GM19193 (cell line): ENCODE measurements at regions not wholly inside any gene's neighbourhood (a gene's known extent, or its start where the extent isn't known, plus 50 kb on each side); places are given as distances from the start of the nearest gene placed in this dataset.

Experiments used
- POLR2A ChIP-seq: IDR thresholded peaks from 4 replicates; pipeline ENCODE4 v1.6.1; 2011; ENCODE audit not compliant: insufficient read depth, insufficient read length; ENCODE audit errors: extremely low read depth

DNA sequence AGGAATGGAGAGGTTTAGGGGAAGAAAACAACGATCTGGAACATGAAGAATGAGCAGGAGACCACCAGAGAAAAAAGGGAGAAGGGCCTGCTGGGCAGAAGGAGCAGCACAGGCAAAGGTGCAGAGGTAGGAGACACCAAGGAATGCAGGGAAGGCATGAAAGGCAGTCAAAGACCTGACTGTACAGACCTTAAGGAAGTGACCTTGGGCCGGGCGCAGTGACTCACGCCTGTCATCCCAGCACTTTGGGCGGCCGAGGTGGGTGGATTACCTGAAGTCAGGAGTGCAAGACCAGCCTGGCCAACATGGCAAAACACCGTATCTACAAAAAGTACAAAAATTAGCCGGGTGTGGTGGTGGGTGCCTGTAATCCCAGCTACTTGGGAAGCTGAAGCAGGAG is 157.7 kb upstream of the ATP10A start:
- no peak for TF ChIP-seq POLR2A

GRCh38 chr15:26017665-26018064 is 154.5 kb upstream of the ATP10A start:
- no peak for TF ChIP-seq POLR2A

DNA sequence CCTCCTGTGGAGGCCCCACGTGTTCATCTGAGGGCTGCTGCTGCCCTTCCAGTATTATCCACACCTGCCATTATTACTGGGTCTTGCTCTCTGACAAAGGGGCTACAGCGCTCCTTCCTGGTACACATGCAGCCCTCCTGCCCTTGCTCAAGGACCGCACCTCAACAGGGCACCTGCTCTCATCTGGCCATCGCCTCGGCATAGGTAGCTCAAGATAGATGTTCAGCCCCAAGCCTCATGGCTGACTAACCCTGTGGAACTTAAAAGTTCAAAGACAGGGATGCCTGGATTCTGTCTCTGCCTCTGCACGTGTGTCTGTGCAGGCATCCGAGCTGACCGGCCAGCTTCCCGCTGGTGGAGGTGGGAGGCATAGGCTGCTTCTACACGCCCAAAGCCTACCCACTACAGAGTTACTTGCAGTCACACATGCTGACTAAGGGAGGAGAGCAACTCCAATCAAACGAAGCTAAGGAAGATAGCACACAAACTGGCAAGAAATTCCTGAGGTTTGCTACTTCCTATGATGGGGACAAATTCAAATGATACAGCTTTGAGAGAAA is 152.5 kb upstream of the ATP10A start:
- TF ChIP-seq POLR2A: no peak

DNA sequence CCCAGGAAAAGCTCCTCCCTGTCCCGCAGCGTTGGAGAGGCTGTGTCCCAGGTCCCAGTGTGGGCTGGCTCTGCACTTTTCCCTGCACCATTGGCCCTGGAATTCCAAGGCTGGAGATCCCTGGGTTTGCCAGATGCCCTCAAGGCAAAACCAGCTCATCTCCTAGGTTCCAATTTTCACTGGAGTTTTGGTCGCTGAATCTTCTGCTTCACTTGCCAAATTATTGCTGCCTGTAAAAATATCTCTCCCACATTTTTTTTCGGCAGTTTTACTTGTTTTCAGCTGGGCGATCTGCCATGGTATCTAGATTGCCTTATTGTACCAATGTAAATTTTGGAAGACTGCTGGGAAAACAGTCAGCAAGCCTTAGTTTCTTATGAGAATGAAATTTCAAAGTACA is 150.9 kb upstream of the ATP10A start:
- no peak for TF ChIP-seq POLR2A

DNA sequence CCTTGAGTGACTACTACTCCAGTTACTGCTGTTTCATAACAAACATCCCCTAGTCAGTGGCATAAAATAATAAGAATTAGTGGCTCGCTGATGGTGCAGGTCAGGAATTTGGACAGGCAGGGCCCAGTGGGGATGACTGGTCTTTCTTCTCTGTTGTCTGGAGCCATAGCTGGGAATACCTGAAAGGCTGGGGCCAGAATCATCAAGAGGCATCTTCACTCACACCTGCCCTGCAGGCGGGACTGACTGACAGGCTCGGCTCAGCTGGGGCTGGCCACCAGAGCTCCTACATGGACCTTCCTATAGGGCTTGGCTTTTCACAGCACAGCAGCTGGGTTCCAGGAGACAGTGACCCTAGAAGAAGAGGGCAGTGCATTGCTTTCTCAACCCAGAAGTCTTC is 148.8 kb upstream of the ATP10A start:
- TF ChIP-seq POLR2A: no peak

DNA sequence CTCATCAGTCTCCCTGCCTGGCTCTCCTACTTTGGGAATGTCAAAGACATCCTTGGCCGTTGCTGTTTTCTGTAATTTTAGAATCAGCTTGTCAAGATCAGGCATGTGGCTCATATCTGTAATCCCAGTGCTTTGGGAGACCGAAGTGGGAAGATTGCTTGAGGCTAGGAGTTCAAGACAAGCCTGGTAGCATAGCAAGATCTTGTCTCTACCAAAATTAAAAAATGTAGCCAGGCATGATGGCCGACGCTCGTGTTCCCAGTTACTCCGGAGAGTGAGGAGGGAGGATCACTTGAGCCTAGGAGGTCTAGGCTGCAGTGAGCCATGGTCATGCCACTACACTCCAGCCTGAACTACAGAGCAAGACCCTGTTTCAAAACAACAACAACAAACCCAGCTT is 144.0 kb upstream of the ATP10A start:
- TF ChIP-seq POLR2A: no peak

DNA sequence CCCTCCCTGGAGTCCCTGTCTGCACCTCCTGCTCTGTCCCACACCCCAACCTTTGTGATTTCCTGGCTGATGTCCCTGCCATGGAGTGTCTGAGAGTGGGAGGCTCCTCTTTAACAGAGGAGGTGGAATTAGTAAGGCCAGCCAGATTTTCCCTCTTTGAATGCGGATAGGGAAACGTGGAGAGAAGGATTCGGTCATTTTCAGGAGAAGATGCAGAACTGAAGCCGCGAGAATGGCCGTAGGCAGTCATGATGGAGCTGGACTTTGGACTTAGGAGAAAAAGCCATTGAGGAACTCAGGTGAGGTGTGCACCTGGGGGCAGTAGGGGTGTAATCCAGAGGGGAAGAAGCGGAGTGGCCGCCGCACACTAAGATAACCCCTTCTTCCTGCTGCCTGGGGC is 138.1 kb upstream of the ATP10A start:
- TF ChIP-seq POLR2A: no peak

- TF ChIP-seq POLR2A: no peak
Observed at GRCh38 chr15:25993506-25993905, 130.4 kb upstream of the ATP10A start.

DNA sequence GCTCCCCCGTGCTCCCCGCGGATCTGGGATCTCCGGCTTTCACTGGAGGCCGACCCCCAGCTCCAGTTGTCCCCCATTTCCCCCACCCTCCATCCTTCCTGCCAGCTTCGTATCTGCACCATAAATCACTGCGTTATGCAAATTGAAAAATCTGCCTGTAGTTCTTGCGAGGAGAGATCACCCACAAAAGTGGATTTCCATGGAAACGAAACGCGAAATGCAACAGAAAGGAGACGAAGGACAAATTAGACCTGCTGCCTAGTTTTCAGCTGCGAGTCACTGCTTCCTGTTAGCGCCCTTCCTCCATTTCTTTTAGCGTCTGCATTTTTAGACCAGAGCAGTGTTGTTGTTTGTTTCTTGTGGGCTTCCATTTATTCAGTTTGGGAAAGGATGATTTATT is 127.1 kb upstream of the ATP10A start:
- no peak for TF ChIP-seq POLR2A

DNA sequence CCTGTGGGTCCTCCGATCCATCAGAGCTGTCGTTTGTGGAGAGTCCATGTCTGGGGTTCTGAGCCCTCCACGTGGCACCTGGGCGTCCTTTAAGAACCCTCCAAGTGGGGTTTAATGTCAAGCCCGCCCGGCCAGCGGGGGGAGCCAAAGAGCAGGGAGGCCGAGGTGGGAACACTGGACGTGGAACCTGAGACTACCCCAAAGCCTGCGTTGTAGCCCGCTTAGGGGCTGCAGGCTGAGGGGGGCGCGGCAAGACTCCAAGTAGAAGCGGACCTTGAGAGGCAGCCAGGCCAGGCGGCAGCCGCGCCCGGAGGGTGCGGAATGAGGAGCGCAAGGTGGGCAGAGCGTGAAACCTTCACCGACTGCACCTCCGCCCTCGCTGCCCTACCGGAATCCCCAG is 126.2 kb upstream of the ATP10A start:
- no peak for TF ChIP-seq POLR2A

DNA sequence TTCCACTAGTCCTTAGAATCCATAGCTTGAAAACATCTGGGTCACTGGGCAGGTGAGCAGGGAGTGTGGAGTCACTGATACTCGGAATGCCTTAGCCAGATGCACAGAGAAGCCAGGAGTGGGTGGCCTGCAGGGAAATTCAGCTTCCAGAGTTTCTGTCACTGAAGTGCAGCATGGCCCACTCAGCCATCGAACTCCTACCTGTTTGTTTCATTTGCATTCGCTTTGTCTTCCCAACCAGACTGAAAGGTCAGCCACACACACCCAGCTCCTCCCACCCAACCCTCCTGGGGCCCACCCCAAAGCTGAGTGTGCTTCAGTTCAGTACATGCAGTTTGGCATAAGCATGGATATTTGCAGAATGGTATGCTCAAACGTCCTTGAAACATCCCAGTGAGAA is 124.5 kb upstream of the ATP10A start:
- no peak for TF ChIP-seq POLR2A

DNA sequence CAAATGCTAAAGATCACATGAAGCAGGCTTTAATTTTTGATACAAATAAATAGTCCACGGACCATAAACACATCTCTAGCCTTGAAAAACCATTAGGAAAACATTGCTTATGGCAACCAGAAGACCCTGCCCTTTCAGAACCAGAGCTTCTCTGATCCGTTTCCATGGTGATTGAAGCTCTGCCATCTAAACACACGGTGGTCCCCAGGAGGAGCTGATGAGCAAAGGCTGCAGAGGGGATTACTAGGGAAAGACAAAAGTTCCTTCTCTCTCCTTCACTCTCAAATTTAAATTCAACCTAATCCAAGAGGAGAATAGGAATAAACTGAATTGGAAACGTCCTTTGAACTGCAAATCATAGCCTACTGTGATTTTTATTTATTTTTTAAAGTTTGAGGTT is 122.0 kb upstream of the ATP10A start:
- no peak for TF ChIP-seq POLR2A

- TF ChIP-seq POLR2A: no peak
Observed at GRCh38 chr15:25982736-25983135, 119.6 kb upstream of the ATP10A start.

DNA sequence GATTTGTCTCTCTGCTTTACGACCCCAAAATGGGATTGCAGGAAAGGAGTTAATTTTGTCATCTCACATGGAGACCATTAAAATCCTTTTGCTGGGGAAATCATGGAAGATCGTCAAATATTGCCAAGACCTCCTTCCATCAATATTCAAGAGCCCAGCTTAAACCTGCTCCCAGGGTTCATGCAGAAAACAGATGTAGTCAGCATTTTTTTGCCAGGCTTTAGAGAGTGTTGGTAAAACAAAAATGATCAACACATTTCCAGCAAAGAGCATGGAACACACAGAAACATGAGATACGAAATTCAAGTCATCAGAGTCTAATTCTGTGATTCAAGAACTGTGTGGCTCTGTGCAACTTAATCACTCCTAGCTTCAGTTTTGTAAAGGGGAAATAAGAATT is 118.0 kb upstream of the ATP10A start:
- no peak for TF ChIP-seq POLR2A

DNA sequence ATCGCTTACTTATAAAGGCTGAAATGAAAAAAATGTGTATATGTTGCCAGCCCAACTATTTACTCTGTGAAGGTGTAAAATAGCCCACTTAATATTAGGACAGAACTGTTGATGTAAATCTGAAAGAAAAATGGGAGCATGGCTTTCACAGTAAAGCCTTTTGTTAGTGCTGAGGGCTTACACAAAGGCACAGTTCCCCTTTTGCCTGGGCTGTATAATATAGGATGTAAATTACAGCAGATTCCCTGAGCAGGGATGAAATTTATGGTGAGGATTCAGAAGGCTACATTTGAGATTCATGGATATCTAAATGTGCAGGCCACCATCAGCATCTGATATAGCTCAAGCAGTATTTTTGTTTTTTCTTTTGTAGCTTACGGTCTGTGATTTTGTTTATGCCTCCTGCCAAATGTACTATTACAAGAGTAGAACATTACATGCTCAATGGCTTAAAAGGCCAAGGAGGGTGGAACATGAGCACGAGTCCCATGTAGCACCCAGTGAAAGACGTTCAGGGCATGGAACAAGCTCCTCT is 109.1 kb upstream of the ATP10A start:
- no peak for TF ChIP-seq POLR2A

GRCh38 chr15:25971053-25971452 is 107.9 kb upstream of the ATP10A start:
- TF ChIP-seq POLR2A: no peak

DNA sequence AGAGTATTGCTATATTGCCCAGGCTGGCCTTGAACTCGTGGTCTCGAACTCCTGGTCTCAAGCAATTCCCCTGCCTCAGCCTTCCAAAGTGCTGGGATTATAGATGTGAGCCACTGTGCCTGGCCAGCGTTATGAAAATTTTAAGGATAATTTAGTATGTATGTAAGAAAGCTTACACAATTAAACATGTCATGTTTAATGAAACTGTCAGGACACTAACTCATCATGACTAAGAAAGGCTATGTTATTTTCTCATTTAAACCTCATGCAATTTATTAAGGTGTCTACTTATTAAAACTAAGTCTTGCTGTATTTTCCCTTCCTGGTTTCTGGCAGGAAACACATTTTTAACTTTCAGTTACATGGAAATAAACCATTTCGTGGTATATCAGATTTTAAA is 106.8 kb upstream of the ATP10A start:
- no peak for TF ChIP-seq POLR2A

DNA sequence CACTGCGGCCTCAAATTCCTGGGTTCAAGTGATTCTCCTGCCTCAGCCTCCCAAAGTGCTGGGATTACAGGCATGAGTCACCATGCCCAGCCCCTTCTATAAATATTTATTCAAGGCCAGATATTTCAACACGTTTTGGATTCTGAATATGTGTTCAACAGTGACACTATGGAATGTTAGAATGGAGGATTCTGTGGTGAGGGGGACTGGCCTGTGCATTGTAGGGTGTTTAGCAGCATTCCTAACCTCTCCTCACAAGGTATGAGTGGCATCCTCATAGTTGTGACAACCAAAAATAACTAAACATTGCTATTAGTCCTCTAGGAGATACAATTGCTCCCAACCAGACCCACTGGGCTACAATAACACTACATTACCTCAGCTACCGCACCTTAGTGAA is 104.0 kb upstream of the ATP10A start:
- TF ChIP-seq POLR2A: no peak

- no peak for TF ChIP-seq POLR2A
Observed at GRCh38 chr15:25965326-25965725, 102.2 kb upstream of the ATP10A start.
